Activated CD4-positive, alpha-beta T cell treated with anti-CD3 and anti-CD28 coated beads, Interleukin-2, Interleukin-6, amounts not matched to agents 100 ng/mL and 50 ng/mL, durations not matched to agents 16 hours and 8 hours (primary cell): ENCODE measurements at regions not wholly inside any gene's neighbourhood (a gene's known extent, or its start where the extent isn't known, plus 50 kb on each side); places are given as distances from the start of the nearest gene placed in this dataset.
"Not testable (repeated sequence)": the region's sequence is repeated elsewhere in the genome, so short reads cannot be mapped to it uniquely, and the experiment has no call there.

Experiments
- DNase-seq: peaks from one replicate; pipeline ENCODE4 v3.0.0-alpha.2; 2020

GRCh38 chr10:125233726-125234125, 73.4 kb upstream of the CTBP2 start:
- DNase-seq, result no peak

DNA sequence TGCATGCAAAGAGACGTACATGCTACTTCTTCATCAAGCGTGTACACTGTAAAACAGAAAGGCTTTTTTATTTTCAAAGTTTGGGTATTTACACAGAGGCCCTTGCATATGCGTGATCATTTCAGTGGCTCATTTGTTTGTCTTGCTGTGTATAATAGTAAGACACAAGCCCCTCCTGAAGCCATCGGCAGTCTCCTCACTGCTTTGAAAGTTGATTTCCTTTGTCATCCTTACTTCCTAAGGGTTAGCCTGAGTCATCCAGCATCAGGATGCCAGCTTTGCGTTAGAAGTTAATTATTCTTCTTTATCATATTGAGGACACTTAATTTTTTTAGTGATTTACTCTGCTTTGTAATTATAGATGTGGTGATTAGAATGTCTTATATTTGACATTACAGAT, 72.5 kb upstream of the CTBP2 start:
- no peak for DNase-seq

DNA sequence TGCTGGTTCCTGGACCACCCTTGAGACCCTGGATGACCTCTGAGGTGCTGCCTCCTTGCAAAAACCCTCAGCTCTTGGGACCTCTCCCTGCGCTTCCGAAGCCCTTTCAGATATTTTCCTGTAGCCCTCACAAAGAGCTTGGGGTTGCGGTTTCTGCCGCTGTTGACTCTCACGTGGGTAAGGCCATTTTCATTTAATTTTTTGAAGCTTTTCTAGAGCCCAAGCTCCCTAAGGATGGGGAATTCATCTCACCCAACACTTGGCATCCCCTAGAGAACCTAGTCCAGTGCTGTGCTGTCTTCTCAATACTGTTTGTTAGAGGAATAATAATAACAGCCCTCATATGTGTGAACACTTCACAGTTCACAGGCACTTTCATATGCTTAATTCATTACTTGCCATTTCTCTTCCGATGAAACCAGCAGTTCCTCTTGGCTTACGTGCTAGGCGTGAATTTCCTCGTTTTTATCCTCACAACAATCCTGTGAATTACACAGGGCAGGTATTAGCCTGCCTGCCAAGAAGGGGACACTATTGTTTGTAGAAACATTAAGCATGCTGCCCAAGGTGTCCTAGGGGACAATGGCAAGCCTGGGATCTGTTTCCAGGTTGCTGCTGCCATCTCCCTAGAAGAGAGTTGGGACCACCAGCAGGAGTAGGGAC, 71.6 kb upstream of the CTBP2 start:
- DNase-seq, result no peak

DNA sequence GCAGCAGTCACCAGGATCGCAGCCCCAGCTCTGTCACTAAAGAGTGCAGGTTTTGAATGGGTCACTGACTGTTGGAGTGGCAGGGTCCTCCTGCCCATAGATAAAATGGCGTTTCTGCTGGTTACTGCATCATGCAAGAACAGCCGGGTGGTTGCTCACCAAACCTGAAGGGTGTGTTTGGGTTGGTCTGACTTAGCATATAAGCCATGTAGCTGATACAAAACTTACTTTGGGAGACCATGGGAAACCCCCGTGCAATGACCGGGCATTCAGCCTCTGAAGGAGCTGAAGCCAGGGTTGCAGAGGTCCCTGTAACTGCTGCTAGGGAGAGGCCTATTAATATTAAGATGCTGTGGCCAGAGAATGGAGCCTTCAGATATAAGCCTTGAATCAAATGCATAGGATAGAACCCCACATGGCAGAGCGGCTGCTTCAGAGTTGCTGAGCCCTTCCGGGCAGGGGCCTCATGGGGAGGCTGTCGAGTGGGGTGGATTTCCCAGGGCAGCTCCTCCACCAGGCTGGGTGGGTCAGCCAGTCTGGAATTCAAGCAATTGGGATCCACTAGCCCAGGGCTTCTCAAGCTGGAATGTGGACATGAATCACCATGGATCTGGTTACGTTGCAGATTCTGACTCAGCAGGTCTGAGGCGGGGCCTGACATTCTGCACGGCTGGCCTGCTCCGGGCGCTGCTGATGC, 70.9 kb upstream of the CTBP2 start:
- no peak for DNase-seq

DNA sequence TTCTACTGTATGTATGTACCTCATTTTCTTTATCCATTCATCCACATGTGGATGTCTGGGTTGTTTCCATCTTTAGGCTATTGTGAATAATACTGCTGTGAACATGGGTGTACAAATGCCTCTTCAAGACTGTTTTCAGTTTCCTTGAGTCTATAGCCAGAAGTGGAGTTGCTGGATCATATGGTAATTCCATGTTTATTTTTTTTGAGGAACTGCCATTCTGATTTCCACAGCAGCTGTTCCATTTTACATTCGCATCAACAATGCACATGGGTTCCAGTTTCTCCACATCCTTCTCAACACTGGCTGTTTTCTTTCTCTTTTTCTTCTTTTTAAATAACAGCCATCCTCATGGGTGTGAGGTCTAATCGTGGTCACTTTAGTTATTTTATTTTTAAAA, 69.9 kb upstream of the CTBP2 start:
- DNase-seq, result no peak

DNA sequence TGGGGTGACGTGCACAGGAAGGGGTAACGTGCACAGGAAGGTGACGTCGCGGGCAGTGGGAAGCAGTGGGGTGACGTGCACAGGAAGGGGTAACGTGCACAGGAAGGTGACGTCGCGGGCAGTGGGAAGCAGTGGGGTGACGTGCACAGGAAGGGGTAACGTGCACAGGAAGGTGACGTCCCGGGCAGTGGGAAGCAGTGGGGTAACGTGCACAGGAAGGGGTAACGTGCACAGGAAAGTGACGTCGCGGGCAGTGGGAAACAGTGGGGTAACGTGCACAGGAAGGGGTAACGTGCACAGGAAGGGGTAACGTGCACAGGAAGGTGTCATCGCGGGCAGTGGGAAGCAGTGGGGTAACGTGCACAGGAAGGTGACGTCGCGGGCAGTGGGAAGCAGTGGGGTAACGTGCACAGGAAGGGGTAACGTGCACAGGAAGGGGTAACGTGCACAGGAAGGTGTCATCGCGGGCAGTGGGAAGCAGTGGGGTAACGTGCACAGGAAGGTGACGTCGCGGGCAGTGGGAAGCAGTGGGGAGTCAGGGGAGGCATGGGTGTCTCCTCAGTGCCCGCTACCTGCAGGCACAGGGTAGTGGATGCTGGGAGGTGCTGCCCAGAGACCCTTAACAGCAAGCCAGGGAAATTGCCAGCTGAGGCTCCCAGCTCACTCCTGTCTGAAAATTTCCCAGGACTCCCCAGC, 68.0 kb upstream of the CTBP2 start:
- DNase-seq, result not testable (repeated sequence)

DNA sequence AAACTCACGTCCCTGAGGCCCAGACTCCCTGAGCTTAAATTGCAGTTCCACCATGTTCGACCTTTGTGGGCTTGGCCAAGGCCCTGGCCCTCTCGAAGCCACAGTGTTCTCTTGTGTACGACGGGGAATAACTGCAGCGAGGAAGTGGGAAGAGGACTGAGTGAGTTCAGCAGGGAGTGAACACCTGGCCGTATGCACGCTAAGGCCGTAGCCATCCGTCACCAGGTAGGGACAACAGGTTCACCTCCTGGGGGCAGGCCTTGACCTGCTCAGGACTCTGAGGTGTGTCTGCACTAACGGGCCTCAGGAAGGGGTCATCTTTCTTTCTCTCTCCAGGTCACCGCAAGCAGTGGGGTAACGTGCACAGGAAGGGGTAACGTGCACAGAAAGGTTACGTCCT, 67.2 kb upstream of the CTBP2 start:
- DNase-seq, result no peak

GRCh38 chr10:125226823-125227222, 66.5 kb upstream of the CTBP2 start:
- no peak for DNase-seq

DNA sequence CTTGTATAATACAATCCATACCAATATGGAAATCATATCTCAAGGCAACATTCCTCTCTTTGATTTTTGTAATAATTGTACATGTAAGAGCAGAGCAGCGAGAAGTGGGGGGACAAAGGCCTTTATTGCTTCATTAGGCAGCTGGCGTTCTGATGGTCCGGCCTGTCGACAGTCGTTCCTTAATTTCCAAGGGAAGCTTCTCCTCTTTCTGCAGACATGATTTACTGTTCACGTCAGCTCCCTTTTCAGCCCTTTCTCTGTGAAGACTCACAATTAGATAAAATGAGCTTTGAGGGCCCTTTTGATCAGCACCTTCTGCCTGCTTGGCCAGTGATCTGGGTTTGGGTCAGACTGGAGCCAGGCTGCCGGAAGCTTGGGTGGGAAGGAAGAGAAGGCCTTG, 65.6 kb upstream of the CTBP2 start:
- DNase-seq, result no peak

GRCh38 chr10:125225051-125225450, 64.7 kb upstream of the CTBP2 start:
- no peak for DNase-seq

DNA sequence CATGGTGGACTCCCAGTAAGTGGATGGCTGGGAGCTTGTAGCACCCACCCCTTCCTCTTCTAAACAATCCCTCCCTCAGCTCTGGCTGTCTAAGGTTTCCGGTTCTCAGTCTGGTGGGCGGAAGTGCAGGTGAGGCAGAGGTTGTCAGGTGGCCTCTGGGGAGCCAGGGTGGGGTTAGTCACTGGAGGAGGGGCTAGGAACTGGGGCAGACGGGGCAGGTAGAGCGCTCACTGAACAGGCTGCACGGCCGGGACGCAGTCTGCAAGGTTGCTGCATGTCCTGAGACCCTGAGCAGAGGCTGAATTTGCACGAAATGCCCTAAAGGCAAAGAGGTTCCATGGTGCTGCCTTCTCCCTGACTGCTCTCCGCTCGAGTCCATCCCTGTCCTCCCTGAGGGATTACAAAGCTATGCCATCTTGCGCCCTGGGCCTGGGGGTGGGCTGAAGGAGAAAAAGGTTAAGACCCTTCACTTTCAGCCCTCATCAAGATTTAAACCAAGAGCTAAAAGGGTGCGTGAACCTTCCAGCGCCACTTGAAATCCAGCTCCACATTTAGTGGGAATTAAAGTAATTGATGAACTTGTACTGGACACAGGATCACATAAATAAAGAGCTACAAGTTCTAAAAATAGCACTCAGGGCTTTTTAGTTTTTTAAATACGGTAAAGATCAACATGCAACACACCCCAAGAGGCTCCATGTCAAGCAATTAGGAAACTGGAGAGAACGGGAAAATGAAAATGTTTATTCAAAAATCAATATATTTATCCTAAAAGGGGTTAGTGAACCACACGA, 62.3 kb upstream of the CTBP2 start:
- no peak for DNase-seq

DNA sequence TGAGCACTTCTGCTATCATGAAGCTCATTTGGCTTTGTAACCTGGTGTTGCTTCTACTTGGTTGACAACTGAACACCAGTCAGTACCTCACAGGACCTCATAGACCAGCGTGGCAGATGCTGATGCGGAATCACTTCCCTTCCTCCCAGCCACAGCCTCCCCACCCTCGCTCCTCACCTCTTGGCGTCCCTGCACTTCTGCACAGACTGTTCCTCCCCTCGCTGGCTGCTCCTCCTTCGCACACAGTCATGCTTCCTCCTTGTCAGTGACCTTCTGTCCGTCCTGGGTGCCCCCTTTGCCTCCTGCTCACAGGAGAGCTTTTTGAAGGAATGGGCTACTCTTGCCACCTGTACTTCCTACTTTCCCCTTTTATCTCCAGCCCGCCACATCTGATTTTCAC, 61.4 kb upstream of the CTBP2 start:
- DNase-seq, result no peak

DNA sequence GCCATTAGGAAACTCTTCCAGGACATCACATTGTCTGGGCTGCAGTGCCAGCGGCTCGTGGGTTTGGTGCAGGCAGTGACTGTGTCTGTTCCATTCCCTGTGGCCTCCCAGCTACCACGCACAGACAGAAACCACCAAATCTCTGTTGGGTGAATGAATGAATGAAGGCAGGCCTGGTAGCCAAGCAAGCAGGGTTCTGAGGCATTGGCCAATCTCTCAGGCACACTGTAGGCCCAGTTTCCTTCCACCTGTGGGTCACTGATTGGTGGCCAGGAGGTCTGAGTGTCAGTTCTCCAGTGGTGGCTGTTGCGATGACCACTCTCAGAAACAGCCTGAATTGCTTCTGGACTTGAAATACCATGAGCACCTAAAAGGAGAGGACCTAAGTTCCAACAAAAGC, 59.4 kb upstream of the CTBP2 start:
- DNase-seq, result no peak

- no peak for DNase-seq
Measured at GRCh38 chr10:125218967-125219366, 58.6 kb upstream of the CTBP2 start.

DNA sequence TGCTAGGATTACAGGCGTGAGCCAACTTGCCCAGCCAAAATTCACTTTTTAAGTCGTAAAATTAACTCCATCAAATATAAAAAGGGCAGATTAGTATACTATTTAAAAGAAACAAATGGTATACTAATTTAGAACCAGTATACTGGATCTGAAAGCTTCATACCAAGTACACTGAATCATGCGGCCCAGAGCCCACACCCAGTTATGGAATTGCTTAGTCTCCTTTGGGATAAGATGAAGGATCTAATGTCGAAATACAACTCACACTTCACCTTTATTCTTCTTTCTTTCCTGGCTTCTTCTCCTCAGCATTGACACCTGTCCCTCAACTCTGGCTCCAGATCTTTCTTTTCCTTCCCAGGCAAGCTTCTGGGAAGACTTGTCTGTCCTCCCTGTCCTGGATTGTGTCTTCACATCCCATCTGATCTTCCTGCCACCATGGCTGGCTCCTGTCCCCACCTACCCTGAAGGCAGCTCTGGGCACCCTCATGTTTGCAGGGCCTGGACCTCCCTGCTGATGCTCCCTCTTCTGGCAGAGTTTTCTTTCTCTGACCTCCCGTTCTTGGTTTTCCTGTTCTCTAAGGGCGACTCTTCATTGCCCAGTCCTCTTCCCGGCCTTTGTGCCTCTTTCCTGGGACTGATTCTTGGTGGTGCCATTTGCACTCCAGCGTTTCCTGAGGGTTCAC, 57.8 kb upstream of the CTBP2 start:
- DNase-seq, result no peak

GRCh38 chr10:125216861-125217260, 56.5 kb upstream of the CTBP2 start:
- no peak for DNase-seq

DNA sequence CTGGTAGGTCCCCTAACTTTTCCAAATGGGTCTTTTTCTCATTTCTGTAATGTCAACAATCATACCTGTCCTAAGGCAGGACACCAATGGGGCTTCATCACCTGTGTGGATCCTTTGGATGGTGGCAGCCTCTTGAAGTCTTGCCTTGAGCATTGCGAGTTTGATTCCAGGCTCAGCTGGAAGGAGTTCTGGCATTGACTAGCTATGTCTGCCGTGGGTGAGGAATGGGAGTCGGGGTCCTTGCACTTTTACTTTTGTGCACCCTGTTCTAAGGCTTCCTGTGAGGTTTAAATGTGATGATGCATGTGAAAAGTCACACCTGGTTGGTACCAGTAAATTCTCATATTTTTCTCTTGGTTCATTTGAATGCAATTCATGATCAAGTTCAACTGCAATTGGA, 55.9 kb upstream of the CTBP2 start:
- DNase-seq, result no peak

- DNase-seq, result no peak
Measured at GRCh38 chr10:125214283-125214570, 53.9 kb upstream of the CTBP2 start.

- no peak for DNase-seq
Measured at GRCh38 chr10:125213541-125214282, 53.3 kb upstream of the CTBP2 start.

DNA sequence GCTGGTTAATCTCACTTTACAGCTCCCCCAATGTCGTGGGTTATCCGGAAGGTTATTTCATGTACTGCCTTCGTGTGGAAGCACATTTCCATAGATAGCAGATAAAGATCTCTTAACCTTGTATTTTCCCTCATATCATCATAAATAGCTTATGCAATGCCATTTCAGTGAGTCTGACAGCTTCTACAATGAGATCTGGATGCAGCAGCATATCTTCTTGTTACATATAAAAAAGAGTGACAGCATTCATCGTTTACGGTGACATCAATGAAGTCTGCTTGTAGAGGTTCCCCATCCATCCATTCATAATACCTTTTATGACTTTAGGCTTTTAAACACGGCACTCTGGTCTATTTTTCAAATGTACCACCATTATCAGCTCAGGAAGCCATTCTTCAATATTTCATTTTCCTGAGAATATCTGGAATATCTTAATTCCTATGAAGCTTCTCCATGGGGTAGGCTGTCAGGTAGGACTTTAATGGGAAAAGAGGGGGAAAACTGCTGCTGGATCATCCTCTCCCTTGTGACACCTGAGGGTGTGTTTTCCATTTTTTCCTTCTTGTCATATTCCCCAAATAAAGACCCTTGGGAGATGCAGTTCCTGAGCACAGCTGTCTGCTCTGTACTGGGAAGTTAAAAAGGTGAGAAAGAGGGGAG, 51.9 kb upstream of the CTBP2 start:
- DNase-seq, result no peak
